Caco-2 (cell line): ENCODE measurements at regions not wholly inside any gene's neighbourhood (a gene's known extent, or its start where the extent isn't known, plus 50 kb on each side); places are given as distances from the start of the nearest gene placed in this dataset.
"Not testable (repeated sequence)": the region's sequence is repeated elsewhere in the genome, so short reads cannot be mapped to it uniquely, and the experiment has no call there.

ENCODE experiments used
- BruUV-seq: library from RNA; stranded (reverse); fragments of 400-500 nt; replicated peaks from 2 replicates; lab custom pipeline; 2021; lab: Mats Ljungman, UMichigan
- CTCF ChIA-PET: fragments of 300-600 bp; sonication (Branson Sonifier 250); formaldehyde crosslinking; loops from one replicate; lab custom pipeline; 2022; ENCODE audit warnings: antibody characterized with exemption; lab: Charles Lee
- POLR2A ChIA-PET: fragments of 300-600 bp; sonication (Branson Sonifier 250); formaldehyde crosslinking; loops from one replicate; lab custom pipeline; 2022; ENCODE audit warnings: antibody characterized with exemption; lab: Charles Lee
- DNase-seq, 2 experiments: peaks; one replicate each; pipeline versions ENCODE4 v3.0.0 to v3.0.0-alpha.2; 2020 to 2022
- H3K27me3 ChIP-seq: replicated peaks from 2 replicates; pipeline ENCODE4 v1.6.0; 2011; ENCODE audit warnings: low read length; ENCODE audit not compliant: control insufficient read depth, insufficient read depth
- H3K36me3 ChIP-seq: 2 replicates; pipeline ENCODE4 v1.5.1; 2011; ENCODE audit warnings: low read length; ENCODE audit not compliant: control insufficient read depth, insufficient read depth
- H3K4me1 ChIP-seq: fragments of 250-450 bp; sonication (Bioruptor Pico); 2 replicates; pipeline ENCODE4 v1.5.1; 2020; ENCODE audit warnings: mild to moderate bottlenecking
- H3K4me3 ChIP-seq: 2 replicates; pipeline ENCODE4 v1.5.1; 2011; ENCODE audit warnings: low read depth, mild to moderate bottlenecking, control low read depth, low read length
- H3K9me3 ChIP-seq: fragments of 250-450 bp; sonication (Bioruptor Pico); 2 replicates; pipeline ENCODE4 v1.5.1; 2020; ENCODE audit warnings: mild to moderate bottlenecking, moderate library complexity
- H3K27ac Mint-ChIP-seq: one replicate; pipeline ENCODE4 v1.8.0; 2022; ENCODE audit warnings: mixed read lengths; ENCODE audit not compliant: unreplicated experiment
- H3K27me3 Mint-ChIP-seq: one replicate; pipeline ENCODE4 v1.8.0; 2022; ENCODE audit warnings: mixed read lengths; ENCODE audit not compliant: insufficient read depth, unreplicated experiment
- H3K36me3 Mint-ChIP-seq: one replicate; pipeline ENCODE4 v1.8.0; 2022; ENCODE audit warnings: mild to moderate bottlenecking, mixed read lengths; ENCODE audit not compliant: insufficient read depth, unreplicated experiment
- H3K4me1 Mint-ChIP-seq: one replicate; pipeline ENCODE4 v1.8.0; 2022; ENCODE audit warnings: low read depth, mixed read lengths; ENCODE audit not compliant: unreplicated experiment
- H3K4me3 Mint-ChIP-seq: one replicate; pipeline ENCODE4 v1.8.0; 2022; ENCODE audit warnings: mild to moderate bottlenecking, moderate library complexity, mixed read lengths; ENCODE audit not compliant: unreplicated experiment
- H3K9me3 Mint-ChIP-seq: one replicate; pipeline ENCODE4 v1.8.0; 2022; ENCODE audit warnings: mixed read lengths; ENCODE audit not compliant: unreplicated experiment
- intact Hi-C: fragments of 100-400 bp; cut with micrococcal nuclease; formaldehyde crosslinking; loops from one replicate; pipeline ENCODE4 v1.10.0; 2022; ENCODE audit not compliant: unreplicated experiment
- TF ChIP-seq, protein P1 (sequence below), 2 experiments: fragments of 200-600 bp in 1 of 2; IDR thresholded peaks; 1 replicate in 1 of 2; 2 replicates in 1 of 2; pipeline versions ENCODE4 v1.5.1 to v1.8.0; 2011 to 2022; ENCODE audit warnings: antibody characterized with exemption in 1 of 2, control low read depth in 1 of 2, inconsistent platforms in 1 of 2, low read depth in 1 of 2, low read length in 1 of 2, mild to moderate bottlenecking in 1 of 2, moderate library complexity in 1 of 2; ENCODE audit not compliant: insufficient read depth in 1 of 2, severe bottlenecking in 1 of 2, unreplicated experiment in 1 of 2

DNA sequence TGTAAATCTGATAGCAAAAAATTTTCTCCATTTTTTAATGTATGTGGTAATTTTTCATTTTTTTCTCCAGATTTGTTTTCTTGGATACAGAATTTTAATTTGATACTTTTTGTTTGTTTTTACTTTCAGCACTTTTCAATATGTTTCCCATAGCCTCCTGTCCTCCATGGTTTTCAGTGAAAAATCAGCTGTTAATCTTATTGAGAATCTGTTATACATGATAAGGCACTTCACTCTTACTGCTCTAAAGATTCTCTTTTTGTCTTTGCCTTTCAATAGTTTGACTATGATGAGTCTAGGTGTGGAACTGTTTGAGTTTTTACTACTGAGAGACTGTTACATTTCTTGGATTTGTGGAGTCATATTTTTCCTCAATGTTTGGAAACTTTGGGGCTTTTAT is 455.7 kb upstream of the NUDT12 start:
- ChIA-PET POLR2A (no interaction called here), CTCF (no interaction called here)

DNA sequence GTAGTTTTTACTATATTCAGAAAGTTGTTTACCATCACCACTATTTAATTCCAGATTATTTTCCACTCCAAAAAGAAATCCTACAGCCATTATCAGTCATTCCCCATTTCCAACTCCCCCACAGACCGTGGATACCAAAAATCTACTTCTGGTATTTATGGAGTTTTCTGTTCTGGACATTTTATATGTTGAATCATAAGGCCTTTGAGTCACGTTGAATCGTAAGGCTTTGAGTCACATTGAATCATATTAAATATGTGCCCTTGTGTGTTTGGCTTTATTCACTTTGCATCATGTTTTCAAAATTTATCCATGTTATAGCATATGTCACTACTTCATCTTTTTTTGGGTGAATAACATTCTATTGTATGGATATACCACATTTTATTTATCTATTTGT is 454.1 kb upstream of the NUDT12 start:
- TF ChIP-seq, protein P1, sequence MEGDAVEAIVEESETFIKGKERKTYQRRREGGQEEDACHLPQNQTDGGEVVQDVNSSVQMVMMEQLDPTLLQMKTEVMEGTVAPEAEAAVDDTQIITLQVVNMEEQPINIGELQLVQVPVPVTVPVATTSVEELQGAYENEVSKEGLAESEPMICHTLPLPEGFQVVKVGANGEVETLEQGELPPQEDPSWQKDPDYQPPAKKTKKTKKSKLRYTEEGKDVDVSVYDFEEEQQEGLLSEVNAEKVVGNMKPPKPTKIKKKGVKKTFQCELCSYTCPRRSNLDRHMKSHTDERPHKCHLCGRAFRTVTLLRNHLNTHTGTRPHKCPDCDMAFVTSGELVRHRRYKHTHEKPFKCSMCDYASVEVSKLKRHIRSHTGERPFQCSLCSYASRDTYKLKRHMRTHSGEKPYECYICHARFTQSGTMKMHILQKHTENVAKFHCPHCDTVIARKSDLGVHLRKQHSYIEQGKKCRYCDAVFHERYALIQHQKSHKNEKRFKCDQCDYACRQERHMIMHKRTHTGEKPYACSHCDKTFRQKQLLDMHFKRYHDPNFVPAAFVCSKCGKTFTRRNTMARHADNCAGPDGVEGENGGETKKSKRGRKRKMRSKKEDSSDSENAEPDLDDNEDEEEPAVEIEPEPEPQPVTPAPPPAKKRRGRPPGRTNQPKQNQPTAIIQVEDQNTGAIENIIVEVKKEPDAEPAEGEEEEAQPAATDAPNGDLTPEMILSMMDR (IDR thresholded peaks at IDR 0.05; ENCODE audit: insufficient read depth in 1 of 2, low read depth in 1 of 2, low read length in 1 of 2, severe bottlenecking in 1 of 2, unreplicated experiment in 1 of 2): no peak
- Histone ChIP-seq H3K9me3 (peaks cover 14% of the 10 kb centered on the region; the same call in 1 of the 2 replicates), H3K4me3 (no peak overlapping the region), H3K27me3 (no peaks in the 10 kb centered on the region), H3K36me3 (no peaks in the 10 kb centered on the region), H3K4me1 (no peaks in the 10 kb centered on the region)
- intact Hi-C loops: no loop called here
- H3K27me3 Mint-ChIP-seq: no peaks in the 10 kb centered on the region
- ChIA-PET CTCF (no interaction called here), POLR2A (no interaction called here)
- no TSS peak for BruUV-seq
- no peak for DNase-seq
- no peak overlapping the region for H3K27ac Mint-ChIP-seq
- H3K9me3 Mint-ChIP-seq: no peaks in the 10 kb centered on the region
- H3K36me3 Mint-ChIP-seq: no peaks in the 10 kb centered on the region
- H3K4me1 Mint-ChIP-seq: no peaks in the 10 kb centered on the region
- no peak overlapping the region for H3K4me3 Mint-ChIP-seq

More for the DNA sequence above, 455.7 kb upstream of the NUDT12 start:
- H3K27ac Mint-ChIP-seq: no peak overlapping the region
- intact Hi-C loops: no loop called here
- H3K4me1 Mint-ChIP-seq: no peaks in the 10 kb centered on the region
- H3K4me3 Mint-ChIP-seq: no peak overlapping the region
- no peaks in the 10 kb centered on the region for H3K27me3 ChIP-seq
- no peak overlapping the region for H3K4me3 ChIP-seq
- no TSS peak for BruUV-seq
- H3K36me3 Mint-ChIP-seq: no peaks in the 10 kb centered on the region
- TF ChIP-seq, protein P1 (IDR thresholded peaks at IDR 0.05; ENCODE audit: insufficient read depth in 1 of 2, low read depth in 1 of 2, low read length in 1 of 2, severe bottlenecking in 1 of 2, unreplicated experiment in 1 of 2): no peak
- no peak for DNase-seq
- H3K9me3 Mint-ChIP-seq: no peaks in the 10 kb centered on the region
- H3K36me3 ChIP-seq: no peaks in the 10 kb centered on the region
- H3K27me3 Mint-ChIP-seq: no peaks in the 10 kb centered on the region
- peaks cover 14% of the 10 kb centered on the region; the same call in 1 of the 2 replicates for H3K9me3 ChIP-seq
- no peaks in the 10 kb centered on the region for H3K4me1 ChIP-seq

DNA sequence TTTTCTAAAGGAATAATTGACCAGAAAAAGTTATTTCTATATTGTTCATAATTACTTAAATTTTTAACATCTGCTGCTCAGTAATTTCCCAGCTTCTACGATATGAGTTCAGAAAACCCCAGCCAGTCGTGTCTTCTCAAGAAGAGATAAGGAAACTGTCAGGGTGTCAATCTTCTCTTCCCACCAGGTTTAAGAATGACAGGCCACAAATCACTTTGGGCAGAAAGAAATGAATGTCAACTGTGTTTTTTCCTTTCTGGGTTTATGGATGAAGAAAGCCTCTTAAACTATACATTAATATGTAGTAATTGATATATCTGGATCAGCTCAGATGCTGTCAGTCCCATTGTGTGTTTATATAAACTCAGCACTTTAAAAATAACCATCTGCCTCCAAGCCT is 453.2 kb upstream of the NUDT12 start:
- peaks cover 14% of the 10 kb centered on the region; the same call in 1 of the 2 replicates for H3K9me3 ChIP-seq
- no peaks in the 10 kb centered on the region for H3K27me3 ChIP-seq
- CTCF ChIA-PET: no interaction called here
- BruUV-seq: no TSS peak
- H3K4me1 ChIP-seq: no peaks in the 10 kb centered on the region
- no peak for DNase-seq
- Mint-ChIP-seq H3K27me3 (no peaks in the 10 kb centered on the region), H3K9me3 (no peaks in the 10 kb centered on the region), H3K36me3 (no peaks in the 10 kb centered on the region), H3K27ac (no peak overlapping the region), H3K4me3 (no peak overlapping the region), H3K4me1 (no peaks in the 10 kb centered on the region)
- intact Hi-C loops: no loop called here
- no peaks in the 10 kb centered on the region for H3K36me3 ChIP-seq
- TF ChIP-seq, protein P1 (IDR thresholded peaks at IDR 0.05; ENCODE audit: insufficient read depth in 1 of 2, low read depth in 1 of 2, low read length in 1 of 2, severe bottlenecking in 1 of 2, unreplicated experiment in 1 of 2): no peak
- H3K4me3 ChIP-seq: no peak overlapping the region
- POLR2A ChIA-PET: no interaction called here

DNA sequence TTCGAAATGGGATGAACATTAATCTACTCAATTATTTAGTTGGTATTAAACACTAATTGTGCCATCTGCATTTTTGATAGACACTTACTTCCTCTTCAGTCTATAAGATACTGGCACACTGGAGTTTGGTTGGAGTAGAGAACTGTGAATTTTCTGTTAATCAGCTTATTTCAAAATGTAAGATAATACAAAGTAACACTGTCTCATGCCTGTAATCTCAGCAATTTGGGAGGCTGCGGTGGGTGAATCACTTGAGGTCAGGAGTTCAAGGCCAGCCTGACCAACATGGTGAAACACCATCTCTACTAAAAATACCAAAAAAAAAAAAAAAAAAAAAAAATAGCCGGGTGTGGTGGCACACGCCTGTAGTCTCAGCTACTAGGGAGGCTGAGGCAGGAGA is 440.2 kb upstream of the NUDT12 start:
- H3K4me3 Mint-ChIP-seq, H3K4me1 Mint-ChIP-seq, H3K36me3 Mint-ChIP-seq, H3K9me3 Mint-ChIP-seq, POLR2A ChIA-PET, H3K9me3 ChIP-seq, H3K4me1 ChIP-seq, DNase-seq, H3K36me3 ChIP-seq, H3K27me3 Mint-ChIP-seq, H3K27me3 ChIP-seq, H3K4me3 ChIP-seq, H3K27ac Mint-ChIP-seq, intact Hi-C loops, BruUV-seq, CTCF ChIA-PET: not testable (repeated sequence)
